B cell (primary cell): ENCODE measurements at regions not wholly inside any gene's neighbourhood (a gene's known extent, or its start where the extent isn't known, plus 50 kb on each side); places are given as distances from the start of the nearest gene placed in this dataset.
A peak's percentile ranks its signal among the peaks of the same experiment; 100 is the strongest.

ENCODE experiments used
- ATAC-seq: fragments of 200-7000 bp; cut with Tn5 transposase; one replicate; pipeline ENCODE4 v1.10.0; 2021; ENCODE audit warnings: low read depth, mild to moderate bottlenecking, moderate number of reproducible peaks, moderate library complexity
- CTCF ChIA-PET: fragments of 350-600 bp; sonication (Branson Sonifier 250); formaldehyde crosslinking; loops from one replicate; lab custom pipeline; 2021; ENCODE audit warnings: antibody characterized with exemption, inconsistent platforms; lab: Charles Lee
- POLR2A ChIA-PET: fragments of 350-600 bp; sonication (Branson Sonifier 250); formaldehyde crosslinking; loops from one replicate; lab custom pipeline; 2021; ENCODE audit warnings: antibody characterized with exemption; lab: Charles Lee
- DNase-seq: peaks from one replicate; pipeline ENCODE4 v3.0.0; 2013
- H2AFZ ChIP-seq: 2 replicates; pipeline ENCODE4 v1.6.1; 2012; ENCODE audit warnings: mild to moderate bottlenecking, low read depth, low read length; ENCODE audit not compliant: insufficient read depth, poor library complexity, severe bottlenecking
- H3K27ac ChIP-seq, 2 donors: 1 replicate in 1 of 2; 2 replicates in 1 of 2; pipeline ENCODE4 v1.5.1; 2012 to 2013; ENCODE audit warnings: low read length in 2 of 2, mild to moderate bottlenecking in 2 of 2, moderate library complexity in 1 of 2
- H3K27me3 ChIP-seq, 4 experiments: fragments of 200-600 bp in 1 of 4; sonication (generic) in 1 of 4; replicated peaks in 1 of 4; 1 replicate in 2 of 4; 2 replicates in 2 of 4; pipeline versions ENCODE4 v1.6.1 to v1.7.0; 2013 to 2016; ENCODE audit warnings: low read length in 3 of 4, mild to moderate bottlenecking in 2 of 4, mixed read lengths in 1 of 4, moderate library complexity in 1 of 4; ENCODE audit not compliant: insufficient read depth in 4 of 4, control insufficient read depth in 3 of 4; ENCODE audit errors: control extremely low read depth in 1 of 4
- H3K36me3 ChIP-seq, 2 experiments: replicated peaks in 1 of 2; 1 replicate in 1 of 2; 2 replicates in 1 of 2; pipeline versions ENCODE4 v1.6.1 to v1.7.1; 2013; ENCODE audit warnings: low read length in 1 of 2; ENCODE audit not compliant: insufficient read depth in 2 of 2, control insufficient read depth in 1 of 2; ENCODE audit errors: control extremely low read depth in 1 of 2, extremely low read depth in 1 of 2
- H3K4me1 ChIP-seq, 2 donors: fragments of 200-600 bp in 1 of 2; sonication (generic) in 1 of 2; 1 replicate in 1 of 2; 2 replicates in 1 of 2; pipeline versions ENCODE4 v1.5.1 to v1.6.1; 2013 to 2017; ENCODE audit warnings: low read length in 2 of 2; ENCODE audit not compliant: control insufficient read depth in 2 of 2, insufficient read depth in 2 of 2
- H3K4me2 ChIP-seq: replicated peaks from 2 replicates; pipeline ENCODE3; 2012; ENCODE audit warnings: mild to moderate bottlenecking, low read depth, low read length; ENCODE audit not compliant: poor library complexity, severe bottlenecking
- H3K4me3 ChIP-seq, 5 experiments: fragments of 200-600 bp in 1 of 5; sonication (generic) in 1 of 5; 1 replicate in 3 of 5; 2 replicates in 2 of 5; pipeline versions ENCODE4 v1.5.1 to v1.7.0; 2011 to 2016; ENCODE audit warnings: low read length in 4 of 5, mild to moderate bottlenecking in 4 of 5, low read depth in 2 of 5, control low read depth in 1 of 5, moderate library complexity in 1 of 5; ENCODE audit not compliant: insufficient read depth in 1 of 5; ENCODE audit errors: control extremely low read depth in 1 of 5, extremely low read depth in 1 of 5
- H3K79me2 ChIP-seq: fragments of 200-600 bp; sonication (generic); one replicate; pipeline ENCODE4 v1.6.0; 2016; ENCODE audit warnings: low read length; ENCODE audit not compliant: control insufficient read depth, insufficient read depth
- H3K9ac ChIP-seq: fragments of 200-600 bp; sonication (generic); 2 replicates; pipeline ENCODE4 v1.6.1; 2017; ENCODE audit warnings: mild to moderate bottlenecking, low read length, moderate library complexity
- H3K9me3 ChIP-seq, 3 donors: one replicate each; pipeline versions ENCODE4 v1.6.1 to v1.7.1; 2013; ENCODE audit warnings: low read length in 2 of 3; ENCODE audit not compliant: control insufficient read depth in 2 of 3, insufficient read depth in 1 of 3; ENCODE audit errors: control extremely low read depth in 1 of 3
- H4K20me1 ChIP-seq: 2 replicates; pipeline ENCODE4 v1.6.0; 2012; ENCODE audit warnings: mild to moderate bottlenecking, low read length; ENCODE audit not compliant: insufficient read depth, control insufficient read depth, poor library complexity, severe bottlenecking
- H3K27ac Mint-ChIP-seq: one replicate; pipeline ENCODE4 v1.8.0; 2021; ENCODE audit warnings: mixed read lengths
- H3K27me3 Mint-ChIP-seq: one replicate; pipeline ENCODE4 v1.8.0; 2021; ENCODE audit warnings: mixed read lengths
- H3K4me1 Mint-ChIP-seq: one replicate; pipeline ENCODE4 v1.8.0; 2021; ENCODE audit warnings: mixed read lengths
- H3K4me3 Mint-ChIP-seq: one replicate; pipeline ENCODE4 v1.8.0; 2021; ENCODE audit warnings: mixed read lengths
- H3K9me3 Mint-ChIP-seq: one replicate; pipeline ENCODE4 v1.8.0; 2022; ENCODE audit warnings: mixed read lengths; ENCODE audit not compliant: insufficient read depth
- CTCF ChIP-seq: fragments of 200-600 bp; IDR thresholded peaks from one replicate; pipeline ENCODE4 v1.8.0; 2022; ENCODE audit warnings: antibody characterized with exemption, mild to moderate bottlenecking
- EZH2 ChIP-seq: IDR thresholded peaks from 2 replicates; pipeline ENCODE4 v1.6.1; 2012; ENCODE audit warnings: borderline replicate concordance, low read depth, mild to moderate bottlenecking, moderate library complexity, low read length; ENCODE audit not compliant: insufficient read depth, poor library complexity, severe bottlenecking
- WGBS: methylation state at CpG from one replicate; pipeline ENCODE4 v1.1.5; 2013; ENCODE audit warnings: missing lambda C conversion rate; ENCODE audit not compliant: insufficient coverage; 5-methylcytosine and 5-hydroxymethylcytosine counted together
- intact Hi-C: fragments of 100-400 bp; cut with micrococcal nuclease; formaldehyde crosslinking; loops from one replicate; pipeline ENCODE4 v1.10.0; 2022

DNA sequence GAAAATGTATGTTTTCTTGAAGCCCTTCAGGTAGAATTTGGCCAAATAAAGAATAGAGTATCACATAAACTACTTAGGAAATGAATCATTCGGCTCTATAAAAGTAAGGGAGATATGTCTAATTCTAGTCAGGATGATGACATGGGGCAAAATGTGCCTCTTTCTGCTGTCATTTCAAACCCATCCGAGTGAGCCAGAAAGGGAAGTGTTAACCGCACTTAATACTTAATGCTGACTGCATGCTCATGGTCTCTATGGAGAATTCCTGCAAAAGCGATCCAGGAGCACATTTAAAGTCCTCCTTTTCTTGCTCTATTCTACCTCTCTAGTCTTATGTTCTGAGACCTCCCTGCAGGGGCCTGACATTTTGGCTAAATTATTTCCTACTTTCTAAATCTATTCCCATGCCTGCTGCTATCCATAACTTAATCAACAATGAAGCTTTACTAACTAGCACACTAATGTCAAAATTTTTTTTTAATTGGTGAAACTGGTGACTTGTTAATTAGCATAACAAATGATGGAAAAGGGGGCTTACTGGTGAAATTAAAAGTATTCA, 127.4 kb downstream of the CDC42EP3 start:
- H3K79me2 ChIP-seq: no peaks in the 10 kb centered on the region
- Mint-ChIP-seq H3K4me1 (peaks cover 23% of the 10 kb centered on the region), H3K4me3 (no peak overlapping the region), H3K9me3 (no peaks in the 10 kb centered on the region), H3K27me3 (peaks cover 11% of the 10 kb centered on the region), H3K27ac (no peak overlapping the region)
- ATAC-seq (no peak), DNase-seq (no peak)
- 73% methylated on average over 3 of the region's 4 CpGs for WGBS
- no peaks in the 10 kb centered on the region for H3K9me3 ChIP-seq
- H3K27ac ChIP-seq: no peak overlapping the region
- POLR2A ChIA-PET: no interaction called here
- intact Hi-C loops: no loop called here
- H4K20me1 ChIP-seq: no peaks in the 10 kb centered on the region
- H3K9ac ChIP-seq: no peak overlapping the region
- H2AFZ ChIP-seq: no peak overlapping the region
- no peak for TF ChIP-seq CTCF
- TF ChIP-seq EZH2: no peak
- H3K27me3 ChIP-seq: no peaks in the 10 kb centered on the region
- no peak overlapping the region for H3K4me3 ChIP-seq
- CTCF ChIA-PET: interaction anchor here (1.1 to 7.3 kb wide), 3 partner anchors 105 to 287 kb away, joined by 3 to 42 read pairs (median 3); no protein-coding TSS in a partner anchor
- peaks cover 7 to 19% of the 10 kb centered on the region in 2 donors for H3K4me1 ChIP-seq
- H3K36me3 ChIP-seq: no peaks in the 10 kb centered on the region
- no peak overlapping the region for H3K4me2 ChIP-seq

- Histone ChIP-seq H3K79me2 (no peaks in the 10 kb centered on the region), H3K9me3 (no peaks in the 10 kb centered on the region), H2AFZ (no peak overlapping the region), H3K36me3 (no peaks in the 10 kb centered on the region), H3K4me1 (peaks cover 10 to 22% of the 10 kb centered on the region in 2 donors), H3K4me2 (no peak overlapping the region), H3K27me3 (no peaks in the 10 kb centered on the region), H3K4me3 (no peak overlapping the region), H3K9ac (no peak overlapping the region), H3K27ac (no peak overlapping the region), H4K20me1 (no peaks in the 10 kb centered on the region)
- TF ChIP-seq CTCF: no peak
- no peak for TF ChIP-seq EZH2
- DNase-seq (no peak), ATAC-seq (no peak)
- ChIA-PET POLR2A (no interaction called here), CTCF (interaction anchor here (1.0 to 7.3 kb wide), 5 partner anchors 27 to 287 kb away, joined by 3 to 42 read pairs (median 3); no protein-coding TSS in a partner anchor)
- no peak overlapping the region for H3K27ac Mint-ChIP-seq
- WGBS: no CpG with 5 or more reads among the region's 1 CpG
- H3K27me3 Mint-ChIP-seq: peaks cover 11% of the 10 kb centered on the region
- H3K9me3 Mint-ChIP-seq: no peaks in the 10 kb centered on the region
- intact Hi-C loops: loop anchor here (5.0 kb wide), 1 partner anchor 132 kb away; no protein-coding TSS in a partner anchor
- H3K4me1 Mint-ChIP-seq: peaks cover 27% of the 10 kb centered on the region
- H3K4me3 Mint-ChIP-seq: peak overlapping the region; percentile 2
Measured at GRCh38 chr2:37544591-37545031, 126.8 kb downstream of the CDC42EP3 start.
